ENCODE measurements at regions not wholly inside any gene's neighbourhood (a gene's known extent, or its start where the extent isn't known, plus 50 kb on each side); places are given as distances from the start of the nearest gene placed in this dataset.

- TF ChIP-seq, protein P1, sequence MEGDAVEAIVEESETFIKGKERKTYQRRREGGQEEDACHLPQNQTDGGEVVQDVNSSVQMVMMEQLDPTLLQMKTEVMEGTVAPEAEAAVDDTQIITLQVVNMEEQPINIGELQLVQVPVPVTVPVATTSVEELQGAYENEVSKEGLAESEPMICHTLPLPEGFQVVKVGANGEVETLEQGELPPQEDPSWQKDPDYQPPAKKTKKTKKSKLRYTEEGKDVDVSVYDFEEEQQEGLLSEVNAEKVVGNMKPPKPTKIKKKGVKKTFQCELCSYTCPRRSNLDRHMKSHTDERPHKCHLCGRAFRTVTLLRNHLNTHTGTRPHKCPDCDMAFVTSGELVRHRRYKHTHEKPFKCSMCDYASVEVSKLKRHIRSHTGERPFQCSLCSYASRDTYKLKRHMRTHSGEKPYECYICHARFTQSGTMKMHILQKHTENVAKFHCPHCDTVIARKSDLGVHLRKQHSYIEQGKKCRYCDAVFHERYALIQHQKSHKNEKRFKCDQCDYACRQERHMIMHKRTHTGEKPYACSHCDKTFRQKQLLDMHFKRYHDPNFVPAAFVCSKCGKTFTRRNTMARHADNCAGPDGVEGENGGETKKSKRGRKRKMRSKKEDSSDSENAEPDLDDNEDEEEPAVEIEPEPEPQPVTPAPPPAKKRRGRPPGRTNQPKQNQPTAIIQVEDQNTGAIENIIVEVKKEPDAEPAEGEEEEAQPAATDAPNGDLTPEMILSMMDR (conservative IDR thresholded peaks at IDR 0.05 in 1 of 2, IDR thresholded peaks at IDR 0.05 in 1 of 2; ENCODE audit: low read depth in 1 of 2, low read length in 2 of 2) = no peak
- TF ChIP-seq EZH2 (IDR thresholded peaks at IDR 0.05; ENCODE audit: low read length, missing control alignments) = no peak
Measured at GRCh38 chr3:144873066-144873465, 901.4 kb downstream of the DIPK2A start.
